AG04450 (cell line): ENCODE measurements at regions not wholly inside any gene's neighbourhood (a gene's known extent, or its start where the extent isn't known, plus 50 kb on each side); places are given as distances from the start of the nearest gene placed in this dataset.

Experiments used
- CTCF ChIA-PET: fragments of 300-600, 350-600 bp; formaldehyde crosslinking; extraction: SDS; loops from one replicate; lab custom pipeline; 2022; ENCODE audit warnings: antibody characterized with exemption, inconsistent platforms; lab: Charles Lee
- POLR2A ChIA-PET: fragments of 350-600 bp; formaldehyde crosslinking; extraction: SDS; loops from one replicate; lab custom pipeline; 2021; ENCODE audit warnings: antibody characterized with exemption, inconsistent platforms; lab: Yijun Ruan, JAX
- DNase-seq: peaks from one replicate; pipeline ENCODE4 v3.0.0-alpha.2; 2011; ENCODE audit warnings: low read depth, low spot score
- H3K27ac ChIP-seq: one replicate; pipeline ENCODE4 v1.5.1; 2012; ENCODE audit warnings: low read depth, low read length, control low read depth
- H3K27me3 ChIP-seq: one replicate; pipeline ENCODE4 v1.6.0; 2012; ENCODE audit warnings: low read length; ENCODE audit not compliant: control insufficient read depth, insufficient read depth
- H3K4me3 ChIP-seq: 2 replicates; pipeline ENCODE4 v1.5.1; 2011; ENCODE audit warnings: mild to moderate bottlenecking, low read depth, low read length, control low read depth
- H3K9me3 ChIP-seq: 2 replicates; pipeline ENCODE4 v1.5.1; 2012; ENCODE audit warnings: low read length; ENCODE audit not compliant: control insufficient read depth, insufficient read depth
- CTCF ChIP-seq: IDR thresholded peaks from 2 replicates; pipeline ENCODE4 v1.5.1; 2011; ENCODE audit warnings: low read depth, low read length, control low read depth, inconsistent platforms

- no peak for TF ChIP-seq CTCF
Measured at GRCh38 chr4:112916868-112917267, 132.6 kb upstream of the ANK2 start.

GRCh38 chr4:112923516-112923915, 125.9 kb upstream of the ANK2 start:
- no peak for DNase-seq
- ChIA-PET CTCF (interaction anchor here (6.0 kb wide), 1 partner anchor 15 kb away, joined by 47 read pairs; no protein-coding TSS in a partner anchor), POLR2A (no interaction called here)
- no peak overlapping the region for H3K4me3 ChIP-seq
- H3K27me3 ChIP-seq = no peaks in the 10 kb centered on the region
- H3K9me3 ChIP-seq = no peaks in the 10 kb centered on the region
- no peak for TF ChIP-seq CTCF
- no peak overlapping the region for H3K27ac ChIP-seq

More at GRCh38 chr4:112916868-112917267, 132.6 kb upstream of the ANK2 start:
- Histone ChIP-seq H3K27me3 (no peaks in the 10 kb centered on the region), H3K9me3 (no peaks in the 10 kb centered on the region), H3K27ac (no peak overlapping the region), H3K4me3 (no peak overlapping the region)
- ChIA-PET POLR2A (no interaction called here), CTCF (interaction anchor here (1.0 to 2.9 kb wide), 2 partner anchors 21 to 152 kb away, joined by 6 to 10 read pairs; no protein-coding TSS in a partner anchor)
- DNase-seq = no peak

- TF ChIP-seq CTCF = no peak
- Histone ChIP-seq H3K4me3 (no peak overlapping the region), H3K9me3 (no peaks in the 10 kb centered on the region), H3K27ac (no peak overlapping the region), H3K27me3 (no peaks in the 10 kb centered on the region)
- DNase-seq = no peak
- ChIA-PET POLR2A (no interaction called here), CTCF (interaction anchor here (6.0 kb wide), 1 partner anchor 12 kb away, joined by 47 read pairs; no protein-coding TSS in a partner anchor)
Measured at GRCh38 chr4:112926819-112927218, 122.6 kb upstream of the ANK2 start.

- no peak for DNase-seq
- H3K9me3 ChIP-seq = no peaks in the 10 kb centered on the region
- no peak overlapping the region for H3K4me3 ChIP-seq
- H3K27me3 ChIP-seq = no peaks in the 10 kb centered on the region
- ChIA-PET POLR2A (no interaction called here), CTCF (interaction anchor here (6.0 kb wide), 1 partner anchor 11 kb away, joined by 47 read pairs; no protein-coding TSS in a partner anchor)
- H3K27ac ChIP-seq = no peak overlapping the region
- TF ChIP-seq CTCF = no peak
Measured at GRCh38 chr4:112927544-112927943, 121.9 kb upstream of the ANK2 start.

- TF ChIP-seq CTCF = no peak
- DNase-seq = no peak
- H3K9me3 ChIP-seq = no peaks in the 10 kb centered on the region
- CTCF ChIA-PET = interaction anchor here (1.0 kb wide), 1 partner anchor 21 kb away, joined by 4 read pairs; no protein-coding TSS in a partner anchor
- H3K4me3 ChIP-seq = no peak overlapping the region
- H3K27me3 ChIP-seq = no peaks in the 10 kb centered on the region
- H3K27ac ChIP-seq = no peak overlapping the region
- POLR2A ChIA-PET = no interaction called here
Measured at GRCh38 chr4:112931001-112931400, 118.5 kb upstream of the ANK2 start.
